ENCODE measurements at regions not wholly inside any gene's neighbourhood (a gene's known extent, or its start where the extent isn't known, plus 50 kb on each side); places are given as distances from the start of the nearest gene placed in this dataset.

- TF ChIP-seq CTCF (conservative IDR thresholded peaks at IDR 0.05; ENCODE audit: low read depth, low read length) (no peak), EZH2 (IDR thresholded peaks at IDR 0.05; ENCODE audit: low read length, unreplicated experiment) (no peak)
Measured at GRCh38 chr6:9702914-9703313, 712.0 kb downstream of the TFAP2A start.

All from PC-3 (cell line).